ENCODE measurements at regions not wholly inside any gene's neighbourhood (a gene's known extent, or its start where the extent isn't known, plus 50 kb on each side); places are given as distances from the start of the nearest gene placed in this dataset.

DNA sequence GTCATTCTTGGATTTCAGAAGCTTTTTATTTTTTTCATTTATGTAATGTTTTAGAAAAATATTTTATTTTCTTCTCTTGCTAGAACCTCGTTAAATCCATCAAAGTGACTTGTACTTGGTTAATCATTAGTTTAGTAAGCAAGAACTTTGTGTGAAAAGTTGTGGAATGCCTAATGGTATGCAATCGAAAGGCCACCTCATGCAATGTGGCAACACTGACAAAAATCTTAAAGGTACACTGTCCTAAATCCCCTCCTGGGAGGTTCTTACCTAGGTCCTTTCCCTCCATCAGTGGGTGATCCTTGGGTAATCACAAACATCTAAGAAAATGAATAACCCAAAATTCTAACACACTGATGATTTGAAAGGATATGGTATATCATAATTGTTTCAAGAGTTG is 304.2 kb downstream of the DNAH5 start:
- no CpG with 5 or more reads among the region's 2 CpGs for WGBS (ENCODE audit: insufficient coverage)
- Mint-ChIP-seq H3K4me3 (no peak overlapping the region), H3K27me3 (no peaks in the 10 kb centered on the region), H3K27ac (no peak overlapping the region), H3K36me3 (no peaks in the 10 kb centered on the region), H3K4me1 (no peaks in the 10 kb centered on the region), H3K9me3 (peaks cover 13 to 22% (median 19%) of the 10 kb centered on the region in 3 donors)
- Histone ChIP-seq H3K27me3 (replicated peaks in 1 of 2; ENCODE audit: control insufficient read depth in 2 of 2, extremely low read depth in 1 of 2, insufficient read depth in 2 of 2, low read length in 1 of 2) (no peaks in the 10 kb centered on the region), H3K4me3 (ENCODE audit: control insufficient read depth in 1 of 2, extremely low read depth in 1 of 2, low read length in 1 of 2) (no peak overlapping the region), H3K9me3 (no peaks in the 10 kb centered on the region), H3K4me1 (ENCODE audit: control insufficient read depth in 1 of 2, extremely low read depth in 1 of 2, insufficient read depth in 2 of 2, low read length in 2 of 2) (no peaks in the 10 kb centered on the region), H3K27ac (ENCODE audit: low read length) (no peak overlapping the region), H3K36me3 (ENCODE audit: control insufficient read depth in 2 of 2, extremely low read depth in 1 of 2, insufficient read depth in 1 of 2, low read length in 1 of 2) (no peaks in the 10 kb centered on the region)
- ChIA-PET POLR2A (no interaction called here), CTCF (no interaction called here)
- ATAC-seq (replicated peaks in 1 of 4) (no peak), DNase-seq (no peak)

DNA sequence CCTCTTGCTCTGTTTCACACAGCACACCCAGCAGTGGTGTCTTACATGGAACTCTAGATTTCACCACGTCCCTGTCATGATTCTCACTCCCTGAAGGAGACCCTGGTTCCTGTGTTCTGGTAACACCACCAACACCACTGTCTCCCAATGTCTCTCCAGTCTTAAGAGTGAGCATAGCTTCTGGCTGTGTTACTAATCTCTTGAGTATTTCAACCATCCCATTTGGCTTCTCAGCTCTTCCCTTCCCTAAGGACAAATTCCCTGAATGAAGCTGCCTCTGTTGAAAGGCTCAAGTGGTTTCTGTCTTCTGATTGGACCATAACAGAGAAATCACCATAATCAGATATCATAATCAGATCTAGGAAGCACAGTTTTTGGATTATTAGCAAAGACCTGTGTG is 311.8 kb downstream of the DNAH5 start:
- POLR2A ChIA-PET = no interaction called here
- Mint-ChIP-seq H3K36me3 (no peaks in the 10 kb centered on the region), H3K4me3 (no peak overlapping the region), H3K27me3 (no peaks in the 10 kb centered on the region), H3K4me1 (no peaks in the 10 kb centered on the region), H3K27ac (no peak overlapping the region), H3K9me3 (peaks cover 3 to 11% (median 4%) of the 10 kb centered on the region in 3 donors)
- CTCF ChIA-PET = no interaction called here
- 29% methylated on average over 1 of the region's 1 CpG for WGBS (ENCODE audit: insufficient coverage)
- no peaks in the 10 kb centered on the region for H3K36me3 ChIP-seq (ENCODE audit: control insufficient read depth in 2 of 2, extremely low read depth in 1 of 2, insufficient read depth in 1 of 2, low read length in 1 of 2)
- no peak overlapping the region for H3K27ac ChIP-seq (ENCODE audit: low read length)
- H3K4me3 ChIP-seq (ENCODE audit: control insufficient read depth in 1 of 2, extremely low read depth in 1 of 2, low read length in 1 of 2) = no peak overlapping the region
- no peaks in the 10 kb centered on the region for H3K9me3 ChIP-seq
- no peak for DNase-seq
- ATAC-seq (replicated peaks in 1 of 4) = no peak
- H3K4me1 ChIP-seq (ENCODE audit: control insufficient read depth in 1 of 2, extremely low read depth in 1 of 2, insufficient read depth in 2 of 2, low read length in 2 of 2) = no peaks in the 10 kb centered on the region
- no peaks in the 10 kb centered on the region for H3K27me3 ChIP-seq (replicated peaks in 1 of 2; ENCODE audit: control insufficient read depth in 2 of 2, extremely low read depth in 1 of 2, insufficient read depth in 2 of 2, low read length in 1 of 2)

DNA sequence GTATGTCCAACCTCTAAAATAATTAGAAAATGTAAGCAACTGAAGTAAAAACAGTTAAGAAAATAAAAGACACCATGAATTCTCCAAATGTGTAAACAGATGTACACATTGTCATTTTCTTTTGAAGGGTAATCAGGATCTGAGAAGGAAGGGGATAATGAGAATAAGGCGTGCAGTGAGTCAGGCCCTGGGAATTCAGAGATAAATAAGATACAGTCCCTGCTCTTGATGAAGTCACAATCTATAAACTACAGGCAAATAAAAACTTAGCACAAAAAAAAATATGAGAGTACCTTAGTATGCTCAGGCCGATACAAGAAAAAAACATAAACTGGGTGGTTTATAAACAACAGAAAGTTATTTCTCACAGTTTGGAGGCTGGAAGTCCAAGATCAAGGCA is 315.3 kb downstream of the DNAH5 start:
- 100% methylated on average over 1 of the region's 2 CpGs for WGBS (ENCODE audit: insufficient coverage)
- Mint-ChIP-seq H3K9me3 (peaks cover 7 to 13% (median 12%) of the 10 kb centered on the region in 3 donors), H3K27ac (no peak overlapping the region), H3K4me1 (no peaks in the 10 kb centered on the region), H3K27me3 (no peaks in the 10 kb centered on the region), H3K4me3 (no peak overlapping the region), H3K36me3 (no peaks in the 10 kb centered on the region)
- Histone ChIP-seq H3K4me1 (ENCODE audit: control insufficient read depth in 1 of 2, extremely low read depth in 1 of 2, insufficient read depth in 2 of 2, low read length in 2 of 2) (no peaks in the 10 kb centered on the region), H3K27me3 (replicated peaks in 1 of 2; ENCODE audit: control insufficient read depth in 2 of 2, extremely low read depth in 1 of 2, insufficient read depth in 2 of 2, low read length in 1 of 2) (no peaks in the 10 kb centered on the region), H3K27ac (ENCODE audit: low read length) (no peak overlapping the region), H3K36me3 (ENCODE audit: control insufficient read depth in 2 of 2, extremely low read depth in 1 of 2, insufficient read depth in 1 of 2, low read length in 1 of 2) (no peaks in the 10 kb centered on the region), H3K4me3 (ENCODE audit: control insufficient read depth in 1 of 2, extremely low read depth in 1 of 2, low read length in 1 of 2) (no peak overlapping the region), H3K9me3 (no peaks in the 10 kb centered on the region)
- CTCF ChIA-PET = no interaction called here
- POLR2A ChIA-PET = no interaction called here
- no peak for DNase-seq
- ATAC-seq (replicated peaks in 1 of 4) = no peak

DNA sequence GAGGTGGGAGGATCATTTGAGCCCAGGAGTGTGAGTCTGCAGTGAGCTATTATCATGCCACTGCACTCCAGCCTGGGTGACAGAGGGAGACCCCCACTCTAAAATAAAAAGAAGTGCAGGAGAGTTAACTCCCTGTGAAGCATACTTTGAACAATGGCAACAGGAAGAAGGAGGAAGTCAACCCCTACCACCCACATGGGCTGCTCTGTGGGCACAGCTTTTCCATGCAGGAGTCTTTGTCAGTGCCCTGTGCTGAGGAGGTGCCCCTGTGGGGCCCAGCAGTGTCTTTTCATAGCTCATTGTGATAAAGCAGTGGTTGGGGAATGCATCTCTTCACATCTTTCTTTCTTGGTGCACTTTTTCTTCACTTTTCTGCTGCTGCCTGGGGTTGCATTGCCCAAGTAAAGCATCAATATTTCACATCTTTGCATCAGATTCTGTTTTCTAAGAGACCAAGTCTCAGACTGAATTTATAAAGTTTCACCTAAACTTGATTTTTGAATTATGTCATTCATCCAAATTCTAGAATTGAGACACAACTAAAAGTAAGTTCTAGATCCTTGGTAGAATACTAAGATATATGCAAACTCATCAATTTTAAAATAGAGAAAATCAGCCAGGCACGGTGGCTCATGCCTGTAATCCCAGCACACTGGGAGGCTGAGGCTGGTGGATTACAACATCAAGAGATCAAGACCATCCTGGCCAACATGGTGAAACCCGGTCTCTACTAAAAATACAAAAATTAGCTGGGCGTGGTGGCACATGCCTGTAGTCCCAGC is 316.6 kb downstream of the DNAH5 start:
- no peaks in the 10 kb centered on the region for H3K4me1 Mint-ChIP-seq
- H3K36me3 Mint-ChIP-seq = no peaks in the 10 kb centered on the region
- no peaks in the 10 kb centered on the region for H3K9me3 ChIP-seq
- no peak for ATAC-seq (replicated peaks in 1 of 4)
- no CpG with 5 or more reads among the region's 3 CpGs for WGBS (ENCODE audit: insufficient coverage)
- no peak overlapping the region for H3K27ac Mint-ChIP-seq
- H3K27ac ChIP-seq (ENCODE audit: low read length) = no peak overlapping the region
- peaks cover 7 to 12% (median 11%) of the 10 kb centered on the region in 3 donors for H3K9me3 Mint-ChIP-seq
- ChIA-PET CTCF (no interaction called here), POLR2A (no interaction called here)
- no peaks in the 10 kb centered on the region for H3K36me3 ChIP-seq (ENCODE audit: control insufficient read depth in 2 of 2, extremely low read depth in 1 of 2, insufficient read depth in 1 of 2, low read length in 1 of 2)
- H3K27me3 ChIP-seq (replicated peaks in 1 of 2; ENCODE audit: control insufficient read depth in 2 of 2, extremely low read depth in 1 of 2, insufficient read depth in 2 of 2, low read length in 1 of 2) = no peaks in the 10 kb centered on the region
- no peak for DNase-seq
- no peaks in the 10 kb centered on the region for H3K27me3 Mint-ChIP-seq
- no peak overlapping the region for H3K4me3 ChIP-seq (ENCODE audit: control insufficient read depth in 1 of 2, extremely low read depth in 1 of 2, low read length in 1 of 2)
- no peak overlapping the region for H3K4me3 Mint-ChIP-seq
- H3K4me1 ChIP-seq (ENCODE audit: control insufficient read depth in 1 of 2, extremely low read depth in 1 of 2, insufficient read depth in 2 of 2, low read length in 2 of 2) = no peaks in the 10 kb centered on the region

DNA sequence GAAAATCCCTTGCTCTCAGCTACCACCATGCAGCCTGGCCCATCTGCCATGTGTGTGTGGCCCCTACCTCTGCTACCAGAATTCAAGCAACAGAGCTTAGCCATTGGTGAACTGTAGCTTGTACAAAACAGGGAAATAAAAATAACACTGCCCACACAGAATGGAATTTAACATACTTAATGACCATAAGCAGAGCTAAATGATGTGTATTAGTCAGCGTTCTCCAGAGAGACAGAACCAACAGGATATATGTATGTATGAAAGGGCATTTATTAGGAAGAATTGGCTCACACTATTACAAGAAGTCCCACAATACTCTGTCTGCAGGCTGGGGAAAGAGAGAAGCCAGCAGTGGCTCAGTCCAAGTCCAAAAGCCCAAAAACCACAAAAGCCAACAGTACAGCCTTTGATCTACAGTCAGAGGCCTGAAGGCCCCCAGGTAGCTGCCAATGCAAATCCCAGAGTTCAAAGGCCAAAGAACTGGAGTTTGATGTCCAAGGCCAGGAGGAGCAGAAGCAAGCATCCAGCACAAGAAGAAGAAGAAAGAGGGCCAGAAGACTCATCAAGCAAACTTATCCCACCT is 318.8 kb downstream of the DNAH5 start:
- POLR2A ChIA-PET = interaction anchor here in 1 of 2 donors (0.5 kb wide), 1 partner anchor 36 kb away, joined by 4 read pairs; no protein-coding TSS in a partner anchor

DNA sequence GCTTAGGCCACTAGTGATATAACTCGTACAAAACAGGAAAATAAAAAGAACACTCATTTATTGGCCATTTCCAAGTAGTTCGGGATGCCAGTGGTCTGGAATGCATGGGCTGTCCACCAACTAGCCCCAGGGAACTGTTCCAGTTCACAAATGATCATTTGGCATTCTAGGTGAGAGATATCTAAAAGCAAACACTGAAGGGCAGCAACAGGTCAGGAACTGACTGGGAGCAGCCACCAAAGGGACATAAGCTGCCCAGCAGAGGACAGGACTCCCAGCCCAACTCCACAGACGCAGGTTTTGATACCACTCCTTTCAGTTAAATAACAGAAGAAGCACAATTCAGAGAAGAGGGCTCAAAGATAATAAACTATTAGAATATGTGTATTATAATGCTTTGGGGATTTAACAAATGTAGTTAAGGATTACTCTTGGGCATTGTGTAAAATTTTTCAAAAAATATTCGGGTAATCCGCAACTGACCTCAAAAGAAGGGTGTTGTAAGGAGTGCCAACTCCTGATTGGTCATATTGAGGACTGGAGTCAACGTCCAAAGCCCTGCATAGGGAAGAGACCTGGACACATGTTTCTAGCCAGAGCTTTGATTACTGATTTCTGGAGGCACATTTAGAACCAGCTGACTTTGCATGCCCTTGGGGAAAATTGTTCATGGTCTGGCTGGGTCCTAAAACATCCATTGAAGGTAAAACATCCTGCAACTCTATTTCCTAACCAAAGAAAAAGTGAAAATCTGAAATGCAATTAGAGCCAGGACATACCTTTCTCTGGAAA is 320.0 kb downstream of the DNAH5 start:
- WGBS (ENCODE audit: insufficient coverage) = 63% methylated on average over 5 of the region's 6 CpGs
- H3K27me3 Mint-ChIP-seq = no peaks in the 10 kb centered on the region
- Histone ChIP-seq H3K9me3 (no peaks in the 10 kb centered on the region), H3K27ac (ENCODE audit: low read length) (no peak overlapping the region), H3K4me3 (ENCODE audit: control insufficient read depth in 1 of 2, extremely low read depth in 1 of 2, low read length in 1 of 2) (no peak overlapping the region), H3K27me3 (replicated peaks in 1 of 2; ENCODE audit: control insufficient read depth in 2 of 2, extremely low read depth in 1 of 2, insufficient read depth in 2 of 2, low read length in 1 of 2) (no peaks in the 10 kb centered on the region), H3K4me1 (ENCODE audit: control insufficient read depth in 1 of 2, extremely low read depth in 1 of 2, insufficient read depth in 2 of 2, low read length in 2 of 2) (no peaks in the 10 kb centered on the region), H3K36me3 (ENCODE audit: control insufficient read depth in 2 of 2, extremely low read depth in 1 of 2, insufficient read depth in 1 of 2, low read length in 1 of 2) (no peaks in the 10 kb centered on the region)
- CTCF ChIA-PET = no interaction called here
- H3K4me3 Mint-ChIP-seq = no peak overlapping the region
- H3K4me1 Mint-ChIP-seq = no peaks in the 10 kb centered on the region
- no peak overlapping the region for H3K27ac Mint-ChIP-seq
- ATAC-seq (replicated peaks in 1 of 4) = no peak
- H3K36me3 Mint-ChIP-seq = no peaks in the 10 kb centered on the region
- peaks cover 5 to 12% (median 8%) of the 10 kb centered on the region in 3 donors for H3K9me3 Mint-ChIP-seq
- POLR2A ChIA-PET = no interaction called here
- no peak for DNase-seq

More for the DNA sequence above, 318.8 kb downstream of the DNAH5 start:
- no peaks in the 10 kb centered on the region for H3K36me3 ChIP-seq (ENCODE audit: control insufficient read depth in 2 of 2, extremely low read depth in 1 of 2, insufficient read depth in 1 of 2, low read length in 1 of 2)
- no peaks in the 10 kb centered on the region for H3K27me3 Mint-ChIP-seq
- H3K9me3 Mint-ChIP-seq = peaks cover 7 to 10% (median 9%) of the 10 kb centered on the region in 3 donors
- no peaks in the 10 kb centered on the region for H3K4me1 Mint-ChIP-seq
- ATAC-seq (replicated peaks in 1 of 4) (no peak), DNase-seq (no peak)
- CTCF ChIA-PET = no interaction called here
- H3K4me3 ChIP-seq (ENCODE audit: control insufficient read depth in 1 of 2, extremely low read depth in 1 of 2, low read length in 1 of 2) = no peak overlapping the region
- no peaks in the 10 kb centered on the region for H3K27me3 ChIP-seq (replicated peaks in 1 of 2; ENCODE audit: control insufficient read depth in 2 of 2, extremely low read depth in 1 of 2, insufficient read depth in 2 of 2, low read length in 1 of 2)
- no peaks in the 10 kb centered on the region for H3K36me3 Mint-ChIP-seq
- H3K9me3 ChIP-seq = no peaks in the 10 kb centered on the region
- no peaks in the 10 kb centered on the region for H3K4me1 ChIP-seq (ENCODE audit: control insufficient read depth in 1 of 2, extremely low read depth in 1 of 2, insufficient read depth in 2 of 2, low read length in 2 of 2)
- H3K27ac Mint-ChIP-seq = no peak overlapping the region
- H3K27ac ChIP-seq (ENCODE audit: low read length) = no peak overlapping the region
- H3K4me3 Mint-ChIP-seq = no peak overlapping the region
- no CpG with 5 or more reads among the region's 1 CpG for WGBS (ENCODE audit: insufficient coverage)
